ENCODE measurements at regions not wholly inside any gene's neighbourhood (a gene's known extent, or its start where the extent isn't known, plus 50 kb on each side); places are given as distances from the start of the nearest gene placed in this dataset.

DNA sequence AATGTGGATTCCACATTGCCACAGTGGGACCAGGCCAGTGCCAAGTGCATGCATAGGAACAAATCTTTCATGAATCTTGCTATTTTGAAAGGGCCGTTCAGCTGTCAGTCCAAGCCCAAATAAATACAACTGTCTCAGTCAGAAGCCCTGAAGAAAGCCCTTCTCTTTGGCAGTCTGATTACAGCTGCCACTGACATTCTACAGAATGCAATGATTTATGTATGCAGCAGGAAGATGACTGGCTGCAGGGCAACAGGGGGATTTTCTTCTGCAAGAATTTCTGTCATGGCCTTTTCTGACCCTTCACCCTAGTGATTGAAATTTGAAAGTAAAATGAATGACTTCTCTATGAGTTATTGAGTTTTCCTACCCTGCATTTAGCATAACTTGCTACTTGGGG, 86.7 kb upstream of the FER start:
- no peak overlapping the region for H3K4me3 Mint-ChIP-seq
- DNase-seq (ENCODE audit: low spot score) = no peak
- H3K27me3 Mint-ChIP-seq (ENCODE audit: low read depth) = peaks cover 9% of the 10 kb centered on the region
- H3K4me1 Mint-ChIP-seq (ENCODE audit: low read depth) = no peaks in the 10 kb centered on the region
- no peak overlapping the region for H3K27ac Mint-ChIP-seq
- H3K36me3 Mint-ChIP-seq (ENCODE audit: low read depth) = no peaks in the 10 kb centered on the region
- peaks cover 1% of the 10 kb centered on the region for H3K9me3 Mint-ChIP-seq

DNA sequence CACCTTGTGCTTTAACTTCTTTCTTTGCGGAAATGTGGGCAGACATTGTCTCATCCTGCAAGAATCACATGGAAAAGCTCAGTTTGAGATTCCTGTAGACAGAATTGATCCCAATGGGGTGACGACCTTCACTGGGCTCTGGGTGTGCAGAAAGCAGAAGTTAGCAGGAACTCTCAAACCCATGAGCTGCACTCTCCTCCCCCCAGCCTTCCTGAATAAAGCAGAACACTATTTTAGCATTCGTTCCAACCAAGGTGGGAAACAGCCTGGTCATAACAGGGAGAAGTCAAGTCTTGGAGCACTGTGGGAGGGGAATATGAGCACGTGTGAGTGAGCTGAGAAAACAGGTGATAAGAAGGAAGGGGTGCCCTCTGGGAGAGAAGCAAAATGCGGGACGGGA, 87.4 kb upstream of the FER start:
- DNase-seq (ENCODE audit: low spot score) = no peak
- H3K4me1 Mint-ChIP-seq (ENCODE audit: low read depth) = no peaks in the 10 kb centered on the region
- peaks cover 9% of the 10 kb centered on the region for H3K27me3 Mint-ChIP-seq (ENCODE audit: low read depth)
- H3K27ac Mint-ChIP-seq = no peak overlapping the region
- no peaks in the 10 kb centered on the region for H3K36me3 Mint-ChIP-seq (ENCODE audit: low read depth)
- no peaks in the 10 kb centered on the region for H3K9me3 Mint-ChIP-seq
- no peak overlapping the region for H3K4me3 Mint-ChIP-seq

DNA sequence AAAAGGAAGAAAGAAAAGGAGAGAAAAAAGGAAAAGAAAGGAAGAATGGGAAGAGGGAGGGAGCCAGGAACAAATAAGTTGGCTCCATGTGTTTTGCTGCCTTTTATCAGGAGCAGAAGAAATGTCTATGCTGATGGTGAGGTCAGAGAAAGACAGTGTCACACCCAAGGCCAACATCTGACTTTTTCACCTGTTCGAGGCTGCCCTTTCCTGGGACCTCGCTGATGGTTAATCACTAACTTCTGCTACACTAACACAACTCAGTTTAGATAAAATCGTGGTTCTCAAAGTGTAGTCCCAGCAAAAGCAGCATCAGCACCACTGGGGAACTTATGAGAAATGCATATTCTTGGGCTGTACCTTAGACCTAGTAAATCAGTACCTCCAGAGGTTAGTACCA, 88.2 kb upstream of the FER start:
- no peak for DNase-seq (ENCODE audit: low spot score)
- no peaks in the 10 kb centered on the region for H3K36me3 Mint-ChIP-seq (ENCODE audit: low read depth)
- H3K4me1 Mint-ChIP-seq (ENCODE audit: low read depth) = no peaks in the 10 kb centered on the region
- no peak overlapping the region for H3K27ac Mint-ChIP-seq
- no peak overlapping the region for H3K4me3 Mint-ChIP-seq
- H3K27me3 Mint-ChIP-seq (ENCODE audit: low read depth) = peaks cover 9% of the 10 kb centered on the region
- no peaks in the 10 kb centered on the region for H3K9me3 Mint-ChIP-seq

DNA sequence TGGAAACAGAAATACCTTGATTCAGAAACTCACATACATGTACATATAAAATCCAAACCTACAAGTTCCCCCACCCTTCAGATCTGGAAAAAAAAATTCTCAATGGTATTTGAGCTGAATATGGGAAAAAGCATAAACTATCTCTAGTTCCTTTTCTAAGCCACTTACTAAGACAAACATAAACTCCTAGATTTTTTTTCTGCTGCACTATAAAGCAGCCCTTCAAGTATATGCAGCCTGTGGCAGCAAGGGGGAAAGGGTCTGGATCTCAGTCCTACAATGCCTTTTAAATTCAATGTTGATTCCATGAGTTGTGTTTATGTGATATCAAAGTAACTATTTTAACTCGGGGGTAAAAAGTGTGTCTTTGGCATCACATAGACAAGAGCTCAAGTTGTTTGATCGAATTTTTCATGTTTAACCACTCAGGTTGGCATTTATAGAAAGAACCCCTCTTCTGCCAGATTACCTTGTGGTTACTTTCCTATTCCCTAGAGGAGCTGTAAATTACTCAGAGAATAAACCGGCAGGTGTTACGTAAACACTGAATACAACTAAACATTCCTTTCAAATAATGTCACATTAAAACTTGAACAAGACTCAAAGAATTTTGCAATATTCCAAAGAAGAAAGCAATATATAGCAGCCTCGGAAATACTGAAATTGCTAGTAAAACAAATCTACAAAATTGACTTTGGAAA, 91.8 kb upstream of the FER start:
- H3K9me3 Mint-ChIP-seq = no peaks in the 10 kb centered on the region
- H3K4me1 Mint-ChIP-seq (ENCODE audit: low read depth) = no peaks in the 10 kb centered on the region
- no peak for DNase-seq (ENCODE audit: low spot score)
- no peak overlapping the region for H3K27ac Mint-ChIP-seq
- no peaks in the 10 kb centered on the region for H3K36me3 Mint-ChIP-seq (ENCODE audit: low read depth)
- no peak overlapping the region for H3K4me3 Mint-ChIP-seq
- peaks cover 9% of the 10 kb centered on the region for H3K27me3 Mint-ChIP-seq (ENCODE audit: low read depth)

DNA sequence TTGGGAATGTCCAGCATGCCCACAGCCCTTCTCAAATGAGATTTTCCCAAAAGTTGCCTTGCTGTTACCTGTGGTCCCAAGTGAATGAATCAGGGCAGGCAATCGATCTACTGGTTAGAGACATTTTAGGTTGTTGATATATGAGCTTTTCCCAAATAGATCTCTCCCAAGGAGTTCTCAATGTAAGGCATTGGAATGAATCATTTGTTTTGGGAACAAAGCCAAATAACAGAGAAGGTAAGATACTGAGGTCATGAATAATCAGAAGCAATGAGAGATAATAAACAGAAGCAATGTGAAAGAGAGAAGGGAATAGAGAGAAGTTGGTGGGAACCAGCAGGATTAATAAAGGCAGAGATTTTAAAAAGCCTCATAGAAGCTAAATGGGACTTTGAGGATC, 93.6 kb upstream of the FER start:
- H3K4me1 Mint-ChIP-seq (ENCODE audit: low read depth) = no peaks in the 10 kb centered on the region
- no peak for DNase-seq (ENCODE audit: low spot score)
- no peak overlapping the region for H3K4me3 Mint-ChIP-seq
- peaks cover 2% of the 10 kb centered on the region for H3K27me3 Mint-ChIP-seq (ENCODE audit: low read depth)
- H3K36me3 Mint-ChIP-seq (ENCODE audit: low read depth) = no peaks in the 10 kb centered on the region
- no peaks in the 10 kb centered on the region for H3K9me3 Mint-ChIP-seq
- no peak overlapping the region for H3K27ac Mint-ChIP-seq

DNA sequence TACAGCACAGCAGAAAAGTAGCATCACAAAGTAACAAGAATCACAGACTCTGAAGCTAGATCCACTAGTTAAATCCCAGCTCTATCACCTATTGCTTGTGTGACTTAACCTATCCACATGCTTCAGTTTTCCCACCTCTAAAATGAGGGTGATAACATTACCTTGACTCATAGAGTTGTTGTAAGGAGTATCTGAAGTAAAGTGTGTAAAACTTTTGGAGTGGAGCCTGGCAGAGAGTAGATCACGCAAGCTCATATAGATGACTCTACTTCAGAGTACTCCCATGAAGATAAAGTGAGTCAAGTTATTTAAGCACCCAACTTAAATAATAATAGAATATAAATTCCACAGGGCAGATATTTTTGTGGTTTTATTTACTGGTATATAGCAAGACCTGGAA, 94.5 kb upstream of the FER start:
- Mint-ChIP-seq H3K36me3 (ENCODE audit: low read depth) (no peaks in the 10 kb centered on the region), H3K9me3 (no peaks in the 10 kb centered on the region), H3K27me3 (ENCODE audit: low read depth) (peaks cover 2% of the 10 kb centered on the region), H3K4me3 (no peak overlapping the region), H3K27ac (no peak overlapping the region), H3K4me1 (ENCODE audit: low read depth) (no peaks in the 10 kb centered on the region)
- no peak for DNase-seq (ENCODE audit: low spot score)

DNA sequence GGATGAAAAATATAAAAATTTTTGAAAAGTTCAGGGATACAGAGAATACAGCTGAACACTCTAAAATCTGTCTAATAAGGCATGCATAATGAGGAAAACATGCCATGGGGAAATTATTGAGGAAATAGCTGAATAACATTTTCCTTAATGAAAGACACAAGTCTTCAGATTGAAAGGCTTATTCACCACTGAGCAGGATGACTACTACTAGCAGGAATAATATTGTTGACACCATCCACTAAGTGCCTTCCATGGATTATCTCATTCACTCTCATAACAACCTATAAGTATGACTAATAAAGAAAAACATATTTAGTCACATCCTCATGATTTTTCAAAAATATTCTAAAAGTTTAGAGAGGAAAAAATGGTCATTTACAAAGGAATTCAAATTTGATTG, 96.7 kb upstream of the FER start:
- Mint-ChIP-seq H3K4me3 (no peak overlapping the region), H3K4me1 (ENCODE audit: low read depth) (no peaks in the 10 kb centered on the region), H3K27ac (no peak overlapping the region), H3K27me3 (ENCODE audit: low read depth) (no peaks in the 10 kb centered on the region), H3K36me3 (ENCODE audit: low read depth) (no peaks in the 10 kb centered on the region), H3K9me3 (no peaks in the 10 kb centered on the region)
- no peak for DNase-seq (ENCODE audit: low spot score)

DNA sequence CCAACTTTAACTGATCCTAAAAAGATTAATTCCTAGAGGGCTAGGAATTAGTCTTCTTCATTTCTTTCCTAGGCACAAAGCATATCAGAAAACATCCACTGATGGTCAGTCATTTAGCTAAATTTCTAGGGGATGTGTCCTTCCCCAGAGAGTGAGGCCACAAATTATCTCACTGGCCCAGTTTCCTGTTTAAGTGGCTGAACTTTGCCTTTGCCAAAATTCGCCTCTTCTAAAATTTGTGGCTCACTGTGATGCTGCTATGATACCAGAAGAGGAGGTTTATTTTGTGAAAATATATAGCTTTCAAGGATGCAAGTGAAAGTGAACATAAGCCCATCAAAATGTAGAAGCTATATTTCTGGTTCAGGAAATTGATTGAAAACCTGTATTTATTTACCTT, 98.1 kb upstream of the FER start:
- no peak overlapping the region for H3K27ac Mint-ChIP-seq
- no peaks in the 10 kb centered on the region for H3K36me3 Mint-ChIP-seq (ENCODE audit: low read depth)
- no peaks in the 10 kb centered on the region for H3K4me1 Mint-ChIP-seq (ENCODE audit: low read depth)
- no peaks in the 10 kb centered on the region for H3K27me3 Mint-ChIP-seq (ENCODE audit: low read depth)
- no peak overlapping the region for H3K4me3 Mint-ChIP-seq
- no peaks in the 10 kb centered on the region for H3K9me3 Mint-ChIP-seq
- DNase-seq (ENCODE audit: low spot score) = no peak

DNA sequence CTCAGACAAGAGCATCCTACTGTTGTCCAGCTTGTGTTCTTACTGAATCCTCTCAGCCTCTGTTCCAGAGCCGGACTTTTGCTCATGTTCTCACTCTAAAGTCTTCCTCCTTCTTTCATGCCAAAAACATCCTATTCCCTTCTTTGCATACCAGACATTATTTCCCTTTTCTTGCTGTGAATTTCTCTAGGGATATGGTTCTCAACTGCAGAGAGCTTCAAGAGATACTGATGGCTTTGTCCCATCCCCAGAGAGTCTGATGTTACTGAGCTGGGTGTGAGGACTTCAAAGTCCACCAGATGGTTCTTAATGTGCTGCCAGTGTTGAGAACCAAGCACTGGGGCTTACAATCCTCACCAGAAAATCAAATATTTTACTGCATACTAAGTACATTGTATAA, 98.6 kb upstream of the FER start:
- Mint-ChIP-seq H3K27me3 (ENCODE audit: low read depth) (no peaks in the 10 kb centered on the region), H3K36me3 (ENCODE audit: low read depth) (no peaks in the 10 kb centered on the region), H3K4me1 (ENCODE audit: low read depth) (no peaks in the 10 kb centered on the region), H3K9me3 (no peaks in the 10 kb centered on the region), H3K27ac (no peak overlapping the region), H3K4me3 (no peak overlapping the region)
- no peak for DNase-seq (ENCODE audit: low spot score)

DNA sequence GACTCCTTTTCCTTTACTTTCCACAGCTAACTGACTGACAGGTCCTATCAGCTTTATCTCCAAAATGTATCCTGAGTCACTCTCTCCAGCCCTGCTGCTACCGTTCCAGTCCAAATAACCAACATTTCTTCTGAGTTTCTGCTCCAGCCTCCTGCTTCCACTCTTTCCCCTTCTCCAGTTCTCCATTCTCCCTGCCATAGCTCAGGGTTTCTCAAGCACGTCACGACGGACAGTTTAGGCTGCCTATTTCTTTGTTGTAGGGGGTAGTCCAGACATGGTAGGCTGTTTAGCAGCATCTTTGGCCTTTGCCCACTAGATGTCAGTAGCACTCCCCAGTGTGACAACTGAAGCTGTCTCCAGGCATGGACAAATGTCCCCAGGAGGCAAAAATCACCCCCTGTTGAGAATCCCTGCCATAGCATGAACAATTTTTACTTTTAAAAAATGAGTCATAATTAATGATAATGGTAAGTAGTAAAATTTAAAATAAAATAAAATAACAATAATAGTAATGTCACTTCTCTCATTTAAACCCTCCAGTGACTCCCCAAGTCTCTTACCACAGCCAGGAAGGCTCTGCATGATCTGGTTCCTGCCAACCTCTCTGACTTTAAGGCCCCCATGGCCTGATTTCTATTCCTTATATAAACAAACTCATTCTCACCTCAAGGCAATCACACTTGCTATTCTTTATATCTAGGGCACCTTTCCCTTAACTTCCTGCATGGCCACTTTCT, 105.4 kb upstream of the FER start:
- Mint-ChIP-seq H3K27ac (no peak overlapping the region), H3K27me3 (ENCODE audit: low read depth) (peaks cover 13% of the 10 kb centered on the region), H3K9me3 (no peaks in the 10 kb centered on the region), H3K4me3 (no peak overlapping the region), H3K4me1 (ENCODE audit: low read depth) (peaks cover 4% of the 10 kb centered on the region), H3K36me3 (ENCODE audit: low read depth) (no peaks in the 10 kb centered on the region)
- DNase-seq (ENCODE audit: low spot score) = peak; percentile 7

DNA sequence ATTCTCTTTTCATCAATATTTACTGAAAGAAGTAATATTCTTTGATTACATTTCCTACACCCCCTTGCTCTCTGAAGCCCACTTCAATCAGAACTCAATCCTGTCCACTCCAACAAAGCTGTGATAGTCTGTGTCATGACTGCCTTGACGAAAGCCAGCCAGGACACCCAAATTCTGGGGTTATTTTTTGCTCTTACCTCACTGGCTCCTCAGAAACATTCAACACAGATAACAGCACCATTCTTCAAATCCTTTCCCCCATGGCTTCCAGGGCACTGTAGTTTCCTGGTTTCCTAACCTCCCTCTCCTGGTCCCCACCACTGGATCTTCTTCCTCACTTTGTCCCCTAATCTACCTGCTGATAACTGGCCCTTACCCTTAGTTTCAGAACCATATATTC, 106.1 kb upstream of the FER start:
- Mint-ChIP-seq H3K36me3 (ENCODE audit: low read depth) (no peaks in the 10 kb centered on the region), H3K4me3 (no peak overlapping the region), H3K4me1 (ENCODE audit: low read depth) (peaks cover 4% of the 10 kb centered on the region), H3K27ac (no peak overlapping the region), H3K9me3 (no peaks in the 10 kb centered on the region), H3K27me3 (ENCODE audit: low read depth) (peaks cover 14% of the 10 kb centered on the region)
- no peak for DNase-seq (ENCODE audit: low spot score)

DNA sequence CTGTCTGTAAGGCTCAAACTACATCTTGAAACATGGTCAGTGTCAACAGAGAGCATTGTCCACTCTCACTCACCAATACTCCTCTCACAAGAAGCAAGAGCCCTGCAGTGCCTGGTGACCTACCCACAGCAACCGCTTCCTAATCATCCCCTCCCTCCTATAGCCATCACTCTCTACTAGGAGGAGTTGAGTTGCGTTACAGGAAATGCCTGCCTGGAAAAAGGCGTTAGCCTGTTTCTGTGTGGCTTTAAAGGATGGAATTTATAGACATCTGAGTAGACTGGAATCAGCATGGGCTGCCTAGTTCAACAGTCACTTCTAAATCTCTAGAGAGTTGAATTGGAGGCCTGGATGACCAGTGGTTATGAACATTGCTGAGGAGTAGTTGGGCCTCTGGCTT, 108.3 kb upstream of the FER start:
- Mint-ChIP-seq H3K36me3 (ENCODE audit: low read depth) (no peaks in the 10 kb centered on the region), H3K27me3 (ENCODE audit: low read depth) (peaks cover 14% of the 10 kb centered on the region), H3K4me3 (no peak overlapping the region), H3K27ac (no peak overlapping the region), H3K4me1 (ENCODE audit: low read depth) (peaks cover 4% of the 10 kb centered on the region), H3K9me3 (no peaks in the 10 kb centered on the region)
- DNase-seq (ENCODE audit: low spot score) = no peak

DNA sequence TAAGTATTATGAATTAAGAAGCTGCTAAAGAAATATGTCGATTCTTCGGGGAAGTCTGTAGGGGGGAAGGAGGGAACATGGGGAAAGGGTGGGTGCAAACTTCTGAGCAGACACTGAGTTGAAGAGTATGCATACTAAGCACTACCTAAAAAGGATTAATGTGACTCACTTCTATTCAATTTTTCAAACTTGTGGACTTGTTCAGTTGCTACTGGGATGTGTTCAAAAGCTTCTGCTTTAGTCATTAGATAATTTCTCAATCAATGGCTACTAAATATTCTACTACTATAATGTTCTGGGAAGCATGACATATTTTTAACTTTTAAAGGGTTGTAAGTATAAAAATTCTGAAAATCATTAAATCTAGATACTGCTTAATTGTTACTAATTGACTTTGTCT, 109.7 kb upstream of the FER start:
- Mint-ChIP-seq H3K9me3 (no peaks in the 10 kb centered on the region), H3K4me1 (ENCODE audit: low read depth) (peaks cover 4% of the 10 kb centered on the region), H3K27ac (no peak overlapping the region), H3K27me3 (ENCODE audit: low read depth) (peaks cover 16% of the 10 kb centered on the region), H3K36me3 (ENCODE audit: low read depth) (no peaks in the 10 kb centered on the region), H3K4me3 (no peak overlapping the region)
- no peak for DNase-seq (ENCODE audit: low spot score)

DNA sequence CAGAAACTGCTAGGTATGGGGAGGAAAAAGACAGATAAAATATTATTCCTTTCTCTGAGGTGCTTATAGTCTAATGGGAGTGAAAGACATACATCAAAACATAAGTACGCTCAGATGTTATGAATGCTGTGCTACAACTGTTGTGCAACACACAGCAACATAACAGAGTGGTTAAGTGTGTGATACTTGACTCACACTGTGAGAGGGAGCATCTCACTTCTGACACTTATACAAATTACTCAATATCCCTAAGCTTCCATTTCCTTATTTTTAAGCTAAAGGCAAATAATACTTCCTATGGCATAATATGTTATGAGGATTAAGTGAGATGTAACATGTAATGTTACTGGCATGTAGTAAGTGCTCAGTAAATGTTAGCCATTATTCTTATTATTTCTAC, 110.6 kb upstream of the FER start:
- DNase-seq (ENCODE audit: low spot score) = no peak
- no peak overlapping the region for H3K4me3 Mint-ChIP-seq
- H3K27ac Mint-ChIP-seq = no peak overlapping the region

More for the DNA sequence above, 110.6 kb upstream of the FER start:
- Mint-ChIP-seq H3K4me1 (ENCODE audit: low read depth) (peaks cover 2% of the 10 kb centered on the region), H3K9me3 (no peaks in the 10 kb centered on the region), H3K27me3 (ENCODE audit: low read depth) (peaks cover 15% of the 10 kb centered on the region), H3K36me3 (ENCODE audit: low read depth) (no peaks in the 10 kb centered on the region)
